ENCODE measurements at regions not wholly inside any gene's neighbourhood (a gene's known extent, or its start where the extent isn't known, plus 50 kb on each side); places are given as distances from the start of the nearest gene placed in this dataset.

GRCh38 chr1:228836427-228836826, 101.1 kb downstream of the RHOU start:
- no peak overlapping the region for H3K4me3 ChIP-seq (ENCODE audit: low read length)
- peaks cover under 1 to 19% (median 2%) of the 10 kb centered on the region in 7 donors for H3K4me1 Mint-ChIP-seq
- no peak for DNase-seq

GRCh38 chr1:228837032-228837431, 101.8 kb downstream of the RHOU start:
- ChIA-PET POLR2A (no interaction called here), CTCF (interaction anchor here (0.7 kb wide), 1 partner anchor 623 kb away, joined by 3 read pairs; no protein-coding TSS in a partner anchor)
- Mint-ChIP-seq H3K9me3 (peaks cover 0 to 3% (median 0%) of the 10 kb centered on the region in 11 donors), H3K27me3 (peaks cover 0 to 32% (median 0%) of the 10 kb centered on the region in 5 donors), H3K36me3 (no peaks in the 10 kb centered on the region), H3K4me3 (no peak overlapping the region), H3K27ac (no peak overlapping the region), H3K4me1 (peaks cover 0 to 12% (median 0%) of the 10 kb centered on the region in 7 donors)
- DNase-seq (no peak), ATAC-seq (no peak)
- Histone ChIP-seq H3K4me3 (ENCODE audit: low read length) (no peak overlapping the region), H3K36me3 (ENCODE audit: control insufficient read depth in 2 of 3, insufficient read depth in 3 of 3, low read length in 3 of 3) (no peaks in the 10 kb centered on the region), H3K4me1 (ENCODE audit: control insufficient read depth in 2 of 2, insufficient read depth in 2 of 2, low read length in 2 of 2) (no peaks in the 10 kb centered on the region), H3K27me3 (ENCODE audit: control insufficient read depth in 2 of 2, insufficient read depth in 2 of 2, low read length in 2 of 2) (no peaks in the 10 kb centered on the region), H3K9me3 (ENCODE audit: control insufficient read depth in 2 of 3, low read length in 3 of 3) (no peaks in the 10 kb centered on the region), H3K27ac (ENCODE audit: low read depth, low read length) (no peak overlapping the region)
- intact Hi-C loops (cut with micrococcal nuclease), result no loop called here

More at GRCh38 chr1:228836427-228836826, 101.1 kb downstream of the RHOU start:
- H3K9me3 ChIP-seq (ENCODE audit: control insufficient read depth in 2 of 3, low read length in 3 of 3), result no peaks in the 10 kb centered on the region
- CTCF ChIA-PET, result no interaction called here
- intact Hi-C loops (cut with micrococcal nuclease), result no loop called here
- no peaks in the 10 kb centered on the region for H3K27me3 ChIP-seq (ENCODE audit: control insufficient read depth in 2 of 2, insufficient read depth in 2 of 2, low read length in 2 of 2)
- no peaks in the 10 kb centered on the region for H3K36me3 ChIP-seq (ENCODE audit: control insufficient read depth in 2 of 3, insufficient read depth in 3 of 3, low read length in 3 of 3)
- Mint-ChIP-seq H3K27me3 (peaks cover 0 to 34% (median 0%) of the 10 kb centered on the region in 5 donors), H3K27ac (no peak overlapping the region), H3K36me3 (no peaks in the 10 kb centered on the region), H3K4me3 (no peak overlapping the region), H3K9me3 (peaks cover 0 to 3% (median 0%) of the 10 kb centered on the region in 11 donors)
- no peak overlapping the region for H3K27ac ChIP-seq (ENCODE audit: low read depth, low read length)
- POLR2A ChIA-PET, result no interaction called here
- no peak for ATAC-seq
- no peaks in the 10 kb centered on the region for H3K4me1 ChIP-seq (ENCODE audit: control insufficient read depth in 2 of 2, insufficient read depth in 2 of 2, low read length in 2 of 2)

GRCh38 chr1:228837817-228838716, 102.8 kb downstream of the RHOU start:
- ChIA-PET POLR2A (interaction anchor here (0.6 to 1.9 kb wide), 2 partner anchors 9 to 163 kb away, joined by 3 to 7 read pairs; no protein-coding TSS in a partner anchor), CTCF (interaction anchor here (0.7 kb wide), 1 partner anchor 622 kb away, joined by 3 read pairs; no protein-coding TSS in a partner anchor)
- ATAC-seq, result peak; percentile 51
- Histone ChIP-seq H3K27me3 (ENCODE audit: control insufficient read depth in 2 of 2, insufficient read depth in 2 of 2, low read length in 2 of 2) (no peaks in the 10 kb centered on the region), H3K27ac (ENCODE audit: low read depth, low read length) (no peak overlapping the region), H3K4me3 (ENCODE audit: low read length) (no peak overlapping the region), H3K36me3 (ENCODE audit: control insufficient read depth in 2 of 3, insufficient read depth in 3 of 3, low read length in 3 of 3) (no peaks in the 10 kb centered on the region), H3K4me1 (ENCODE audit: control insufficient read depth in 2 of 2, insufficient read depth in 2 of 2, low read length in 2 of 2) (no peaks in the 10 kb centered on the region), H3K9me3 (ENCODE audit: control insufficient read depth in 2 of 3, low read length in 3 of 3) (peaks cover 0 to 8% (median 0%) of the 10 kb centered on the region in 3 experiments)
- intact Hi-C loops (cut with micrococcal nuclease), result no loop called here
- Mint-ChIP-seq H3K9me3 (peaks cover 0 to 10% (median 5%) of the 10 kb centered on the region in 11 donors), H3K36me3 (peaks cover 0 to 7% (median 5%) of the 10 kb centered on the region in 5 donors), H3K4me1 (peaks cover 0 to 7% (median 0%) of the 10 kb centered on the region in 7 donors), H3K4me3 (no peak overlapping the region), H3K27me3 (peaks cover 0 to 26% (median 0%) of the 10 kb centered on the region in 5 donors), H3K27ac (peak overlapping the region in 1 of 9 donors; percentile 41)
- DNase-seq, result no peak

- Histone ChIP-seq H3K27ac (ENCODE audit: low read depth, low read length) (no peak overlapping the region), H3K36me3 (ENCODE audit: control insufficient read depth in 2 of 3, insufficient read depth in 3 of 3, low read length in 3 of 3) (no peaks in the 10 kb centered on the region), H3K4me3 (ENCODE audit: low read length) (no peak overlapping the region), H3K27me3 (ENCODE audit: control insufficient read depth in 2 of 2, insufficient read depth in 2 of 2, low read length in 2 of 2) (no peaks in the 10 kb centered on the region), H3K4me1 (ENCODE audit: control insufficient read depth in 2 of 2, insufficient read depth in 2 of 2, low read length in 2 of 2) (no peaks in the 10 kb centered on the region), H3K9me3 (ENCODE audit: control insufficient read depth in 2 of 3, low read length in 3 of 3) (peaks cover 0 to 8% (median 0%) of the 10 kb centered on the region in 3 experiments)
- Mint-ChIP-seq H3K27me3 (peaks cover 0 to 18% (median 0%) of the 10 kb centered on the region in 5 donors), H3K4me1 (peaks cover 0 to 4% (median 0%) of the 10 kb centered on the region in 7 donors), H3K36me3 (peaks cover 0 to 12% (median 5%) of the 10 kb centered on the region in 5 donors), H3K27ac (peak overlapping the region in 1 of 9 donors; percentile 41), H3K9me3 (peaks cover 0 to 16% (median 6%) of the 10 kb centered on the region in 11 donors), H3K4me3 (no peak overlapping the region)
- POLR2A ChIA-PET, result interaction anchor here (0.6 to 1.9 kb wide), 2 partner anchors 8 to 163 kb away, joined by 3 to 7 read pairs; no protein-coding TSS in a partner anchor
- CTCF ChIA-PET, result no interaction called here
- ATAC-seq (no peak), DNase-seq (no peak)
- intact Hi-C loops (cut with micrococcal nuclease), result no loop called here
Observed at GRCh38 chr1:228838717-228839500, 103.6 kb downstream of the RHOU start.

- Histone ChIP-seq H3K27me3 (ENCODE audit: control insufficient read depth in 2 of 2, insufficient read depth in 2 of 2, low read length in 2 of 2) (no peaks in the 10 kb centered on the region), H3K4me1 (ENCODE audit: control insufficient read depth in 2 of 2, insufficient read depth in 2 of 2, low read length in 2 of 2) (no peaks in the 10 kb centered on the region), H3K9me3 (ENCODE audit: control insufficient read depth in 2 of 3, low read length in 3 of 3) (peaks cover 0 to 8% (median 0%) of the 10 kb centered on the region in 3 experiments), H3K36me3 (ENCODE audit: control insufficient read depth in 2 of 3, insufficient read depth in 3 of 3, low read length in 3 of 3) (no peaks in the 10 kb centered on the region), H3K4me3 (ENCODE audit: low read length) (no peak overlapping the region), H3K27ac (ENCODE audit: low read depth, low read length) (no peak overlapping the region)
- intact Hi-C loops (cut with micrococcal nuclease), result no loop called here
- ATAC-seq, result no peak
- DNase-seq, result no peak
- ChIA-PET POLR2A (no interaction called here), CTCF (no interaction called here)
- Mint-ChIP-seq H3K27ac (no peak overlapping the region), H3K9me3 (peaks cover 0 to 21% (median 6%) of the 10 kb centered on the region in 11 donors), H3K4me3 (no peak overlapping the region), H3K36me3 (peaks cover 0 to 12% (median 5%) of the 10 kb centered on the region in 5 donors), H3K4me1 (peaks cover 0 to 4% (median 0%) of the 10 kb centered on the region in 7 donors), H3K27me3 (peaks cover 0 to 14% (median 0%) of the 10 kb centered on the region in 5 donors)
Observed at GRCh38 chr1:228839656-228840055, 104.4 kb downstream of the RHOU start.

DNA sequence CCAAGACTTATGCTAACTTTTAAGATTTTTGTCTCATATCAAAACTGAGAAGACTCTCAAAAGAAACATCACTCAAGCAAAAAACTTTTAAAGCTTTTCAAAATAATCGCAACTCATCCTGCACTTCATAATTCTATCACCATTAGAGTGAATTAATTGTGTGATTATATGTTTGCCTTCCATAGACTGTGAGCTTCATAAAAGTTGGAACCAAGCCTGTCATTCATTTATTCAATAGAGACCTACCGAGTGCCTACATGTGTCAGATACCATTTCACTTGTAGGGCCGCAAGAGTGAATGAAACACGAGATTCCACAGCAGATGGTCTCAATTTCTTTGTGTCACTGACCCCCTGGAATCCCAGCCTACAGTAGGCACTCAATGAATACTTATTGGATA, 106.4 kb downstream of the RHOU start:
- Histone ChIP-seq H3K27ac (ENCODE audit: low read depth, low read length) (no peak overlapping the region), H3K4me1 (ENCODE audit: control insufficient read depth in 2 of 2, insufficient read depth in 2 of 2, low read length in 2 of 2) (no peaks in the 10 kb centered on the region), H3K27me3 (ENCODE audit: control insufficient read depth in 2 of 2, insufficient read depth in 2 of 2, low read length in 2 of 2) (no peaks in the 10 kb centered on the region), H3K4me3 (ENCODE audit: low read length) (no peak overlapping the region), H3K9me3 (ENCODE audit: control insufficient read depth in 2 of 3, low read length in 3 of 3) (peaks cover 0 to 8% (median 0%) of the 10 kb centered on the region in 3 experiments), H3K36me3 (ENCODE audit: control insufficient read depth in 2 of 3, insufficient read depth in 3 of 3, low read length in 3 of 3) (no peaks in the 10 kb centered on the region)
- ATAC-seq (no peak), DNase-seq (no peak)
- Mint-ChIP-seq H3K9me3 (peaks cover 0 to 21% (median 6%) of the 10 kb centered on the region in 11 donors), H3K4me1 (peaks cover 0 to 2% (median 0%) of the 10 kb centered on the region in 7 donors), H3K36me3 (peaks cover 0 to 12% (median 5%) of the 10 kb centered on the region in 5 donors), H3K4me3 (no peak overlapping the region), H3K27me3 (peaks cover 0 to 2% (median 0%) of the 10 kb centered on the region in 5 donors), H3K27ac (no peak overlapping the region)
- ChIA-PET POLR2A (no interaction called here), CTCF (no interaction called here)
- intact Hi-C loops (cut with micrococcal nuclease), result no loop called here

Data from naive thymus-derived CD4-positive, alpha-beta T cell (primary cell).